ELF-1 (cell line): ENCODE measurements at regions not wholly inside any gene's neighbourhood (a gene's known extent, or its start where the extent isn't known, plus 50 kb on each side); places are given as distances from the start of the nearest gene placed in this dataset.

ENCODE experiments used
- DNase-seq: peaks from one replicate; pipeline ENCODE4 v3.0.0-alpha.2; 2016; ENCODE audit warnings: low read depth, low spot score

DNA sequence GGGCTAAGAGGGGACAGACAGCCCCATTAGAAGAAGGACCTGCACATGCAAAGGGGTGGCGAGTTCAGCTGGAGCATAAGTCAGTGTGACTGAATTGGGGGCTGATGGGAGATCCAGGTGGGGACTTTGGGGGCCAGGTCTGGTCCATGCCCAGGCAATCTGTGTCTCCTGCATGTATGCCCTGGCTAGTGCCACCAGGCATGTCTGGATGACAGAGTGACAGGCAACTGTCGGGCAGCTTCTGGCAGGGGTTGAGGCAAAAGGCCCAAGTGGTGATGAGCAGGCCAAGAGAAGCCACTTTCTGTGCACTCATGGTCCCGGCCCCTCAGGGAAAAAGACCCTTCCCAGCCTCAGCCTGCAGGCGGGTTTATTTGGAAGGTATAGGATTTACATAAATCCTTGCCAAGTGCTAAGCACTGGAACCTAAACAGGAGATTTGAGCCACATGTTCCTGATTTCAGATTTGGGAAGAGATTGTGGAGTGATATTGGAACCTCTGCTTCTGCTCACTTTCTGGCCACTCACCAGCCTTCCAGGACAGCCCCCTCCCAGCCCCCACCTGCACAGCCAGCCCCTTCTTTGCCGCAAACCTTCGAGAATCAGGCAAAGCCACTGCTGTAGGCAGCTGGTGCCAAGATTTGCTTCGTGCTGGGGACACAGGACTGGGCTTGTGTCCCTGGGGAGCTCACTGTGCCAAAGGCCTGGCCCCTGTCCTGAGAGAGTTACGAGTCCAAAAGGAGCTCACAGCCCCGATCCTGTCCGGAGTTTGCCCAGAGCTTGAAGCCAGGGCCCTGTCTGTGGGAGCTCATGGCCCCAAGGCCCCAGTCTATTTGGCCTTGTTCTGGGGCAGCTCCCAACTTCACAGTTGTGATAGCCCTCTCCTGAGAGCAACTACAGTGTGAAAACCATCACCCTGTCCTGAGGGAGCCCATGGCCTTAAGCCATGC lies 232.5 kb upstream of the RTL1 start:
- no peak for DNase-seq

DNA sequence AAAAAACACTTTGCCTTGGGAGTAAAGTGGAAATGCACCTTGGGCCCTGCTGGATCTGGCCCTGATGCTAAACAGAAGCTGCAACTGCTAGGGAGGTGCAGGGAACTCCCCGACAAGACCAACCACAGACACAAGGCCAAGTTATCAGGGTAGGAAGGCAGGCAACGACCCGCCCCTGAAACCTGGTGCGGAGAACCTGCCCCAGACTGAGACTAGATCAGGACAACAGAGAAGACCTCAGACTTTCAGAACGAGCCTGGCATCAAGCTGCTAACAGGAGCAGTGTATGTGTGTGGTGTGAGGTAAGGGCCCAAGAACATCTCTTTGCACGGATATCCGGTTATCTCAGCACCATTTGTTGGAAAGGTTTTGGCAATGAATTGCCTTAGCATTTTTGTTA lies 233.7 kb upstream of the RTL1 start:
- DNase-seq, result no peak

DNA sequence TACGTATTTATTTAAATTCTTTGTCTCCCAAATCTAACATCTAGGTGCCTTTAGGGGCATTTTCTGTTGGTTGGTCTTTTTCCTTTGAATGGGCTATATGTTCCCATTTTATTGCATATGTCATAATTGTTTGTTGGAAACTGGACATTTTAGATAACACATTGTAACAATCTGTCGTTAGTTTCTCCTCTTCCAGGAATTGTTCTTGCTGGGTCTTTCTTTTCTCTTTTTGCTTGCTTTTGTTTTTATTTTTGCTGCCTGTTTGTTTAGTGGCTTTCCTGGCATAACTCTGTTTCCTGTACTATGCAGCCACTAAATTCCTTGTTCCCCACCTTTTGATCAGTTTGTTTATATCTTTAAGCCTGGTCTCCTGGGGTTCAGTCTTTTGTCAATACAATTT lies 244.3 kb upstream of the RTL1 start:
- DNase-seq, result no peak

DNA sequence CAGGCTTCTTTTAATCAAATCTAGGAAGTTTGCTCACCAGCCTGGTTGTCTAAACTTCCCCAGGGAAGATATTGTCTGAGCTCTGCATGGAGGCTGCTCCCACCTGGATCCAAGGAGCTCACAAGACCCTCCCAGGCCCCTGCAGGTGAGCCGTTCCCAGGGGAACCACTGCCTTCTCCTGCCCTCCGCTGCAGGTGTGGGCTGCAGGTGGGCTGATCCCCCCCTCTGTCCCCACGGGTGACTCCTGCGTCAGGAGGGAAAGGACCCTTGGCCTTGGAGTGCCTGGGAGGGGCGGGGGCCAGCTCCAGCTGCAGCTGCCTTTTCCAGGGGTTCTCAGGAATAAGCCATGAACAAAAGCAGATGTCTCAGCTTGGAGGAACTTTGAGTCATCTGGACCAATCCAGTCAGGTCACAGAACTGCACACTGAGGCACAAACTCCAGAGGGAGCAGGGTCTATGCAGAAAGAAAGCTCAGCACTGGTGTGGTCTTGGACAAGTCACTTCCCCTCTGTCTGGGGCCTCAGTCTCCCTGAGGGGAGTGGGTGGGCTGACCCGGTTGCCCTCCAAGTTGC lies 246.6 kb upstream of the RTL1 start:
- DNase-seq, result no peak

DNA sequence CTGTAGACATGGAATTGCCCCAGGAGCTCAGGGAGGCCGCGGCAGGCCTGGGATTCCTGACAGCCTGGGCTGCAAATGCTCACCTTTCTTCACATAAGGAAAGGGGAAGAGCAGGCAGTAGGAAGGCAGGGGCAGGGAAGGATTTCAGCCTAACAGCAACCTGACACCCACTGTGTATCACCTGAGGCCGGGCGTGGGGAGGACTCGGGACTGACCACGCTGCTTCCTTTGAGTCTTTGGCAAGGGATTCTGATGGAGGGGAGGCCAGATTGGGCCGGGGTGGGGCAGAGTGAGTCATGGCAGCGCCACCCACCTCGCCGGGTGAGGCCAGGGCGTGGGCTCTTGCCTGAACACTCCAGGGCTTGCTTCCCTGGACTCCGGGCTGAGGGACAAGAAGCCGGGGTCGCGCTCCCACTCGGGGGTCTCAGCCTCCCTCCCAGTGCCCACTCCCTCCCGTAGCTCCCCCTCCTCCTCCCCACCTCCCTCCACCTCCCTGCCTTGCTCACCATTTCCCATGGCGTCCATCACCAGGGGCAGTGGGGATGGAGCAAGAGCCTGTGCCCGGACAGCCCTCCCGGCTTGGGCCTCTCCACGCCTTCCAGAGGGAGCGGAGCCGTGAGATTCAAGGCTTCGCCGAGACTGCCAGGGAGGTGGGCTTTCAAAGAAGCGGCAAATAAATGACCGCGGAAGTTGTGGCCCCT lies 247.9 kb upstream of the RTL1 start:
- peak; percentile 27 for DNase-seq

DNA sequence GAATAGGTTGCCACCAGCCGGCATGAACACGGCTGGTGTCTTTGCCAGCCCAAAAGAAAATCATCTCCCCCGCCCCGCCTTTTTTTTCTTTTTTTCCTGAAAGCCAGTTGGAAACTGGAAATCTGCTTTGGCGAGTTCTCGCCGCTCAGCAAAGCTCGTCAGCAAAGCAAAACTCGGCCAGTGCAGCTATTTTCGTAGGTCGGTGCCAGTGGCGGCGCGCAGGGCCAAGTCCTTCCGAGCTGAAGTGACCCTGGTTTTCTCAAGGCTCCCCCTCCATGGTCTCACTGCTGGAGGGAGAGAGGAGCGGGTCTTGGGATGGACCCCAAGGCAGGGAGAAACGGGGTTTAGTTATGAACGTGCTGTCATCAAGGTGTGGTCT lies 248.4 kb upstream of the RTL1 start:
- DNase-seq, result no peak

DNA sequence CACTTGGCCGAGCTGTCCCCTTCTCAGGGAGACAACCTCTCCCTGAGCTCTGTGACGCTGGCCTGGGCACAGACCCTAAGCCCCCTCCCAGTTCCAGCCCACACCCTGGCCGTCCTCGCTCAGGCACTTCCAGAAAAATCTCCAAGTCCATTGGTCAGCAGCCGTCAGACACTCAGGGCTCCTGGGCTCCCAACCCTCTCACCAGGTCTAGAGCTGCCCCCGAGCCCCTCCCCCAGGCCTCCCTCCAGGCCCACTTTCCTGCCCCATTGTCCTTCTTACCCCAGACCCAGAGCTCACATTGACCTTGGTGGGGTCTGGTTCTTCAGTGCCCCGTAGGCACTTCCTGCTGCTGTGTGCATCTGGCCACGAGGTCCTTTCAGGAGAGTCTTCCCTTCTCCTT lies 249.3 kb upstream of the RTL1 start:
- DNase-seq, result no peak

DNA sequence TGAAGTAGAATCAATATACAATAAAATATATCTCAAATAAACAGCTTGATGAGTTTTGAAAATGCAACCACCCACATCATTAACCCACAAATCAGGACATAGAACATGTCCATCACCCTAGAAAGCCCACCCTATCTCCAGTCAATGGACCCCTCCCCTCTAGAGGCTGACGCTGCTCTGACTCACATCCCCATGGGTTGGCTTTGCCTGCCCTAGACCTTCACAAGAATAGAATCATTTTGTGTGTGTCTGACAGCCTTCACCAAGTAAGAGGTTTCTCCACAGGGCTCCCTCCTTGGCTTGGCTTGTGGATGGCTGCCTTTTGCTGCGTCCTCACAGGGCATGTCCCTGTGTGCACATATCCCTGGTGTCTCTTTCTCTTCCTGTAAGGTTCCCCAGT lies 250.2 kb upstream of the RTL1 start:
- no peak for DNase-seq

DNA sequence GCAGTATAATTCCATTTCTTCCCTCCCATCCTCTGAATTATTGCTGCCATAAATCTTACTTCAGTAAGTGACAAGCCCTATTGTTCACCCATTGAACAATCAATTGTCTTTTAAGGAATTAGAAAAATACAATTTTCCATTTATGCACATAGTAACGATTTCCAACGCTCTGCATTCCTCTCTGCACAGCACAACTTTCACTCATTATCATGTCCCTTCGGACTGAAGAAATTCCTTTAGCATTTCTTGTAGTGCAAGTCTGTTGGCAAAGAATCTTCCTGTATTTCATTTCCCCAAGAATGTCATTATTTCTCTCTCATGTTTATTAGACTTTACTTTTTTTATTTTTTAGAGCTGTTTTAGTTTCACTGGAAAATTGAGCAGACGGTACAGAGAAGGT lies 252.1 kb upstream of the RTL1 start:
- no peak for DNase-seq

DNA sequence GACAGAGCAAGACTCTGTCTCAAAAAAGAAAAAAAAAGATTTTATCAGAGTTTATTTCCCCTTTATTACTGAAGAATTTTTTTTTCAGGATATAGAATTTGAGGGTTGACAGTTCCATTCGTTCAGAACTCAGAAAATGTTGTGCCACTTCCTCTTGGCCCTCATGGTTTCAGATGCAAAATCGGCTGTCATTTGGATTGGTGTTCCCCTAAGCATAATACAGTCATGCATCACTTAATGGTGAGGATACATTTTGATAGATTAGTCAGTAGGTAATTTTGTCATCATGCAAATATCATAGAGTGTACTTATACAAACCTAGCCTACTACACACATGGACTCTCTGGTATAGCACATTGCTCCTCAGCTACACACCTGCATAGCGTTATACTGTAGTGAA lies 263.9 kb upstream of the RTL1 start:
- DNase-seq, result no peak

DNA sequence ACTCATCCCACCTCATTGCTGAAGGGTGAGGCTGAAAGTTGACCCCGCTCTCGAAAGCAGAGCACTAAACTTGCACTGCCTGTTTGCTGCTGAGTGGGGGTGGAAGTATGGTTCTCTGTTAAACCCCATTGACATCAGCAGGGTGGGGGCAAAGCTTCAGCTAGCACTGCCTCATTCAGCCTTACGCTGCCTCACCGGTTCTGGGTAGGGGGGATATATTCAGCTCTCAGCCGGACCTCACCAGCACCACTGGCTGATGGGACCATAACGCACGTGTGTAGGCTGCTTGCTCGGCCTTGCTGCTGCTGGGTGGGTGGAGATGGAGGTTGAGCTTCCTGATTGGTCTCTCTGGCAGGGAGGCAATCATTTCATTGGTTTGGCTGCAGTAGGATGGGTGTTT lies 265.7 kb upstream of the RTL1 start:
- DNase-seq, result no peak

DNA sequence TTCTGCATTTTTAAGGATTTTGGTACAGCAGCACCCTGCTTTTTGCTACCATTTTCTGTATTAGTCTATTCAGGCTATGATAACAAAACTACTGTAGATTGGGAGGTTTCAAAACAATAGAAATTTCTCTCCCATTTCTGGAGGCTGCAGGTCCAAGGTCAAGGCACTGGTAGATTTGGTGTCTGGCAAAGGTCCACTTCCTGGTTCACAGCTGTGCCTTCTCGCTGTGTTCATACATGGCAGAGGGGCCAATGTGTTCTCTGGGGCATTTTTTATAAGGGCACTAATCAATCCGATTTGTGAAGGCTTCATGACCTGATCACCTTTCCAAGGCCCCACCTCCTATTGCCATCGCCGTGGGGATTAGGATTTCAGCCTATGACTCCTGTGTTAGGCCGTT lies 268.1 kb upstream of the RTL1 start:
- DNase-seq, result no peak

DNA sequence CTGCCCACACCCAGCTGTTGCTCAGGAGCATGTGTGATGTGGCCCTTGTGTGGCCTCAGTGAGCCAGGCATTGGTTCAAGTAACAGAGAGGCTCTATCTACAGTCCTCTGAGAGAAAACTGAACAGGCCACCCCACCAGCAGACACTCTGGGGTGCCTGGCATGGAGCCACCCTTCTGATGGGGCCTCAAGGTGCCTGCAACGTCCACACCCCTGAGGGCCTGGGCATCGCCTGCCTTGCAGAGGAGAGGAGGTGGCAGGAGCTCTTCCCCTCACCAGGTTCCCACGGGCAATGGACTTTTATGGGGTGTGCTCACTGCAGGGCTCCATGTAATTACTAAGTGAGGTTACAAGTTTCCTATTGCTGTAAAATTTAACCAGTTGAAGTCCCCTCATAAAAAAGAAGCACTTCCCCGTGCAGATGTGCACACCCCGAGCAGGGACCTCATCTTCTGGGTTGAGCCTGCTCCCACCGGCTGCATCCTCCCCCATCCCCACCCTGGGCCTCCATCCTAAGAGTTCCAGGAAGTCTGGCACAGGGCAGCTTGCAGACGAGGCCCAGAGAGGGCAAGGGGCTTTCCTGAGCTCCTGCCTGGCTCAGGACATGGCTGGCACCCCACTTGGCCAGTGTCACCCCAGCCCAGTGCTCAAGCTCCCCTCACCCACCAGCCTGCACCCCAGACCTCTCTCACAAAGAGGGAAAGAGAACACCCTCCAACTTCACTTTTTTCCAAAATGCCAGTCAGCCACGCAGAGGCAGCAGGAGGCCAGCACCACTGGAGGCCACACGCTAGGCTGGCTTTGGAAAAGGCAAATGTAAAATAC lies 270.4 kb upstream of the RTL1 start:
- DNase-seq, result no peak

DNA sequence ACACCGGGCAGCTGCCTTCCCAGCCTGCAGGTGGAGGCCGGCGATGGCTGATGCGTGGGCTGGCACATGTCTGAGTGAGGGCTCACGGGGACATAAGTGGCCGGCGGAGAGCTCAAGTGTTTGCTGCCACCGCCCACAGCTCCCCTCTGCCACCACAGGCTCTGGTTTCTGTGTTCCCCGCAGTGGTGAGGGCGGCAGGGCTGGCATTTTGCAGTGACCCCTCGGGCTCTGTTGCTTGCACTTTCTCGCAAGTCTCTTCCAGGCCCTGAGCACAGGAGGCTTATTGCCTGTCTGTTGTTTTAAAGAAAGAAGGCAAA lies 271.0 kb upstream of the RTL1 start:
- DNase-seq, result no peak

DNA sequence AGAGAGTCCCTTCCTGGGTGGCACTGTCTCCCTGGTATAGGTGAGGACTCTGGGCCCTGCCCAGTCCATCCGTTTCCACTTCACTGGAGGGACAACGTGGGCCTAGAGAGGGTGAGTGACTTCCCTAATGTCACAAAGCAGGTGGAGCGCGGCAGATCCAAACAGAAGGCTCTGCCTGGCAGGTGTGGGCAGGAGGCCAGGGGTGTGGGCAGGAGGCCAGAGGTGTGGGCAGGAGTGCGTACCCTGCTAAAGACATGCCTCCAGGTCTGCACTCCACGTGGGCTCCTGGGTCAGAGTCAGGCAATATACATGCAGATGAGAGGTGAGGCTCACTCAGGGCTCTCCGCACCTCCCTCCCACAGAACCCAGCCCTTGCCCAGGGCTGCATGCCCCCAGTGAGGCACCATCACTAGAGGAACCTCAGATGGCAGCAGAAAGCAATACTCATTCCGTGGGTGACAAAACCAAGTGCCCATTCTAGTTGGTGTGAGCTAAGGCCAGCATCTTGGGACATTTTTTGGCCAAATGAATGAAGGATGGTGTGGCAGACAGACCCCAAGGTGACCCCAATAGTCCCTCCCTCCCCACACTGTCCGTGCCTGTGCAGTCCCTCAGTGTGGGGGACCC lies 271.6 kb upstream of the RTL1 start:
- no peak for DNase-seq

DNA sequence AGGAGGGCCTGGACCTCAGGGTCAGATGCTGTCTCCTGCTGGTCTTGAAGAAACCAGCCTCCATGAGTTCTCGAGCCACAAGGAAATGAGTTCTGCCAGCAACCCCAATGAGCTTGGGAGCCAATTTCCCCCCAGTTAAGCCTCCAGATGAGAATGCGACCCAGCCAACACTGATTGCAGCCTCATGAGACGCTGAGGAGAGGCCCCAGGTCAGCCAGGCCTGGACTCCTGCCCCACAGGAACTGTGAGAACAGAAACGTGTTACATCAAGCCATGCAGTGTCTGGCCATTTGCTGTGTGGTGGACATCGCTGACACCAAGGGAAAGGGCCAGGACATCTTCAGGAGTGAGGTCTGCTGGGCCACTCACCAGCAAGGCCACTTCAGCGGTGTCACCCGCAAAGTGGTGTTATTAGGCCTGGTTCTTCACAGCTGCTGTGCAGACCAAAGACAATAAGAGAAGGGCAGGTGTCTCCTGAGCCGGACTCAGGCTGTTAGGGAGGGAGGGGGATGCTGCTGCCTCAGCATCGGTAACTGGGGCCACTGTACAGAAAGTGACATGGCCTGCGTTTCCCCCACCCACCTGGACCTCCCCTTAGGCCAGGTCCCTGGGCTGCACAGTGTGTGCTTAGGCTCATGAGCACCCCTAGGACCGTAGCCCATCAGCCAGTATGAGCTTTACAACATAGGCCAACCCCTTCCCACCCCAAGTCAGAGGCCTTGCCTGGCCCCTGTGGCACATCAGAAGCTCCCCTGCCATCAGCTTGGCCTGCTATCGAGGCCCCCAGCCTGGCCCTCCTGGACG lies 272.4 kb upstream of the RTL1 start:
- no peak for DNase-seq

DNA sequence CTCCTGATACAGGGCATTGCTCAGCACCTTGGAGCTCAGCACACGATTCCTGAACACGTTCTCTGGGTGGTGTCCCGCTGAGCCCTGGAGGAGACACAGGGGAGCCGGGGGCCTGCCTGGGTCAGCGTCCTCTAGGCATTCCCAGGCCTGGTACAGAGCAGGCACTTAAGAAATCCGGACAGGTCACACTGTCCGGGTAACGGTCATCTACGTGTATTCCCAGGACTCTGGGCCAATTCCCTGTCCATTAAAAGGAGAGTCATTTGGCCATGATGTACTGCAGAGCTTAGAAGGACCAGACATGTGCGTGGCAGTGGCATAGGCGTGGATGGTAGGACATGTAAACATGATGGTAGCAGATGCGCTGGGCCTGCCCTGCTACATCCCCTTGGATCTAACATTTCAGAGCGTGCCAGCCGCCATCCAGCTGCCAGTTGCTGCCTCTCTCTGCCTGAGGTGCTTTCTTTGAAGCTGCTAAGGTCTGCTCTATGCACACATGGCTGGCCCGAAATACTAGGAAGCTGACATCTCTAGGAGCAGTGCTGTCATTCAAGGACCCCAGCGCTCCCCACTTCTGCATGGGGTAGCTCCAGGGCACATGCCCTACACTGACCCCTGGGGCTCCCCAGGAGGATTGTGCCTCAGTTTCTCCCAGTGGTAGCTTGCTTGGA lies 273.1 kb upstream of the RTL1 start:
- DNase-seq, result no peak

DNA sequence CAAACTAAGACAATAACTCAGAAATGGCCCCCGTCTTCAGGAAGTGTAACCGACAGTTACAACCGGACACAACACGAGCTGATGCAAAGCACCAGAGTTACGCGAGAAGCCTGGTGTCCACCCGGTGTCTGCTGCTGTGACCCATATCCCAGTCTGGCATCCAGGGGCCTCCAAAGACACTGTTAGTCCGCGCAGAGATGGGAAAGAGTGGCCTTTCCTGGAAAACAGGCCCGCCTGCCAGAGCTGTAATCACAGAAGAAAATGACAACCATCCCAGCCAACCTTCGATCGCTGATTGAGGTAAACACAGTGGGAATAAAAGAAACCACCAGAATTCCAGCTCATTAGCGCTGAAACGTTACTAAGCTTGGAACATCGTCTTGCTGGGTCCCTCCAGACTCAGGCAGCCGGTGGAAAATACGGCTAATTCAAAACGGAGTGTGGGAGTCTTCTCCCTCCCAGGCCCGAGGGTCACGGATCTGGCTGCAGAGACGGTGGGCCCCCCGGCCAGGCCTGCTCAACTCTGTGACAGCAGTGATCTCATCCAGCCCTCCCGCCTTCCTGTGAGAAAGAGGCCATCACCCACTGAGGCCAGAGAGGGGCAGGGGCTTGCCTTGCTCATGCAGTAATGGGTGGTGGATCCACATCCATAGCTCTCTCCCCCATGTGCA lies 273.9 kb upstream of the RTL1 start:
- no peak for DNase-seq

DNA sequence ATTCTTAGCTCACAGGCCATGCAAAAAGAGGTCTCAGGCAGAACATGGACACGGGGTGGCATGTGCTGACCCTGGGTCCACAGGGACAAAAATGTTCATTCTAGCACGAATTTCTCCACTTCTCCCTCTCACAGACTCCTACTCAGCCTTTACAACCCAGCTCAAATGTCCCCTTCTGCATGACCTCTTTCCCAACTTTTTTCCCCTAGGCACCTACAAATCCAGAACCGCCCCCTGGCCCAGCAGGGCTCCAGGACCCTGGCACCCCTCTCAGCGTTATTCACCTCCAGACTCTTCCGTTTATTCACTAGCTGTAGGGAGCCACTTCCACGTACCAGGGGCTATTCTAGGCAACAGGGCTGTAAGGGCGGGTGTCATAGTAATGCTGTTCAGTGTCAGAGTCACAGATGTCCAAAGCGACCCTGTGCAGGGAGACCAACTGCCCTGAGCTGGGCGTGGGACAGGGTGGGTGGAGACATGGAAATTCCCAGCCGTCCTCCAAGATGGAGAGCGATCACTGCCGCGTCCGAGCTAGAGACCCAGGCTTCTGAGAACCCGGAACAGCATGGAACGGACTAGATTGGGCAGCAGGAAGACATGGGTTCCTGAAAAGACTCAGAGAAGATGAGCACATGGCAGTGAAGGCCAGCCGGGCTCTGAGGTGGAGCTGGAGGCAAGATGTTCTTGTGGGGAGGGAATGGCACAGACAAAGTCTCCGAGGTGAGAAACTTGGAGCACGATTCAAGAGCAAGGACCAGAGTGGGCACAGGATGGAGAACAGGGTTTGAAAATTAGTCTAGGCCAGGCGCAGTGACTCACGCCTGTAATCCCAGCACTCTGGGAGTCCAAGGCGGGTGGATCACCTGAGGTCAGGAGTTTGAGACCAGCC lies 274.9 kb upstream of the RTL1 start:
- no peak for DNase-seq
